ENCODE measurements at regions not wholly inside any gene's neighbourhood (a gene's known extent, or its start where the extent isn't known, plus 50 kb on each side); places are given as distances from the start of the nearest gene placed in this dataset.

- no peaks in the 10 kb centered on the region for H3K79me2 ChIP-seq (ENCODE audit: insufficient read depth, low read depth)
- H3K27ac ChIP-seq = no peak overlapping the region
- H3K27me3 ChIP-seq (ENCODE audit: insufficient read depth, low read depth) = no peaks in the 10 kb centered on the region
- no peaks in the 10 kb centered on the region for H4K20me1 ChIP-seq (ENCODE audit: insufficient read depth)
- H3K36me3 ChIP-seq (ENCODE audit: insufficient read depth) = no peaks in the 10 kb centered on the region
- H3K4me2 ChIP-seq = no peak overlapping the region
- H3K9ac ChIP-seq = no peak overlapping the region
- no peaks in the 10 kb centered on the region for H3K4me1 ChIP-seq (ENCODE audit: low read depth, poor library complexity, severe bottlenecking)
- H2AFZ ChIP-seq (ENCODE audit: low read depth) = no peak overlapping the region
- TF ChIP-seq CTCF (conservative IDR thresholded peaks at IDR 0.05; ENCODE audit: low read depth, low read length) = no peak
- H3K4me3 ChIP-seq (IDR thresholded peaks at IDR 0.05; ENCODE audit: insufficient read depth, low read depth, low read length) = no peak overlapping the region
These were observed 275.9 kb downstream of the ACTL7B start for GRCh38 chr9:108579757-108580439.

- Histone ChIP-seq H2AFZ (ENCODE audit: low read depth) (no peak overlapping the region), H3K4me2 (no peak overlapping the region), H3K4me3 (IDR thresholded peaks at IDR 0.05; ENCODE audit: insufficient read depth, low read depth, low read length) (no peak overlapping the region), H4K20me1 (ENCODE audit: insufficient read depth) (no peaks in the 10 kb centered on the region), H3K27ac (no peak overlapping the region), H3K9ac (no peak overlapping the region), H3K36me3 (ENCODE audit: insufficient read depth) (no peaks in the 10 kb centered on the region), H3K79me2 (ENCODE audit: insufficient read depth, low read depth) (no peaks in the 10 kb centered on the region), H3K4me1 (ENCODE audit: low read depth, poor library complexity, severe bottlenecking) (no peaks in the 10 kb centered on the region), H3K27me3 (ENCODE audit: insufficient read depth, low read depth) (no peaks in the 10 kb centered on the region)
- no peak for TF ChIP-seq CTCF (conservative IDR thresholded peaks at IDR 0.05; ENCODE audit: low read depth, low read length)
These were observed 280.5 kb downstream of the ACTL7B start for GRCh38 chr9:108575276-108575675.

GRCh38 chr9:108569624-108570023 is 286.2 kb downstream of the ACTL7B start:
- H3K79me2 ChIP-seq (ENCODE audit: insufficient read depth, low read depth) = no peaks in the 10 kb centered on the region
- no peak overlapping the region for H3K27ac ChIP-seq
- H3K27me3 ChIP-seq (ENCODE audit: insufficient read depth, low read depth) = no peaks in the 10 kb centered on the region
- no peak overlapping the region for H2AFZ ChIP-seq (ENCODE audit: low read depth)
- H3K4me1 ChIP-seq (ENCODE audit: low read depth, poor library complexity, severe bottlenecking) = no peaks in the 10 kb centered on the region
- no peak overlapping the region for H3K4me3 ChIP-seq (IDR thresholded peaks at IDR 0.05; ENCODE audit: insufficient read depth, low read depth, low read length)
- TF ChIP-seq CTCF (conservative IDR thresholded peaks at IDR 0.05; ENCODE audit: low read depth, low read length) = no peak
- H3K36me3 ChIP-seq (ENCODE audit: insufficient read depth) = no peaks in the 10 kb centered on the region
- no peak overlapping the region for H3K4me2 ChIP-seq
- no peaks in the 10 kb centered on the region for H4K20me1 ChIP-seq (ENCODE audit: insufficient read depth)
- no peak overlapping the region for H3K9ac ChIP-seq

GRCh38 chr9:108568093-108568492 is 287.7 kb downstream of the ACTL7B start:
- Histone ChIP-seq H4K20me1 (ENCODE audit: insufficient read depth) (no peaks in the 10 kb centered on the region), H3K4me3 (IDR thresholded peaks at IDR 0.05; ENCODE audit: insufficient read depth, low read depth, low read length) (no peak overlapping the region), H3K4me1 (ENCODE audit: low read depth, poor library complexity, severe bottlenecking) (no peaks in the 10 kb centered on the region), H3K4me2 (no peak overlapping the region), H3K79me2 (ENCODE audit: insufficient read depth, low read depth) (no peaks in the 10 kb centered on the region), H3K9ac (no peak overlapping the region), H3K27ac (no peak overlapping the region), H3K27me3 (ENCODE audit: insufficient read depth, low read depth) (no peaks in the 10 kb centered on the region), H3K36me3 (ENCODE audit: insufficient read depth) (no peaks in the 10 kb centered on the region), H2AFZ (ENCODE audit: low read depth) (no peak overlapping the region)
- no peak for TF ChIP-seq CTCF (conservative IDR thresholded peaks at IDR 0.05; ENCODE audit: low read depth, low read length)

Data from KMS-11 (cell line).